ENCODE measurements at regions not wholly inside any gene's neighbourhood (a gene's known extent, or its start where the extent isn't known, plus 50 kb on each side); places are given as distances from the start of the nearest gene placed in this dataset.

GRCh38 chr2:66694087-66694860 lies 259.3 kb downstream of the MEIS1 start:
- TF ChIP-seq CTCF (IDR thresholded peaks at IDR 0.05; ENCODE audit: borderline replicate concordance, control extremely low read depth, extremely low read depth, insufficient read depth, missing control alignments) = no peak
- DNase-seq (ENCODE audit: low spot score) = no peak
- in situ Hi-C loops (cut with MboI; ENCODE audit: low sequenced_read_pairs, unreplicated experiment) = no loop called here

DNA sequence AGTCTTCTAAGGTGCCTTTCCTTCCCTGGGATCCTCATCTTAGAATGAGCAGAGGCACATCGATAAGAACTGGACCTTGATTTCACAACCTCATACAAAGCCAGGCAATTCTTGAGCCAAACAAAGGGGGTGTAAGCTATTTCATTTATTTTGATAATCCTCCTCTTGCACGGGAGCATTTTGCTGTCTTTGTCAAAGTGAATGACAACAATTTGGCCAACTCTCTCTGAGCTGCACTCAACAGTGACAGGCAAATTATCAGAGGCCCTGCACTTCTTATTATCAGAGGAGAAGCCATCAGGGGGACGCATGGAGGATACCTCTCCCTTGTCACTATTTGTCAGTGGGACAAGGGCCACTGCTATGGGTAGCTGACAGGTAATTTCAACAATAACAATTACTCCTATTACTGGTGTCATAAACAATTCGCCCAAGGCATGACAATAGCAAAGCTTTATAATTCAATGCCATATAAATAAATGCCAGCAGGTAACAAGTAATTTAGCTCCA lies 260.4 kb downstream of the MEIS1 start:
- in situ Hi-C loops (cut with MboI; ENCODE audit: low sequenced_read_pairs, unreplicated experiment) = no loop called here
- DNase-seq (ENCODE audit: low spot score) = no peak
- TF ChIP-seq CTCF (IDR thresholded peaks at IDR 0.05; ENCODE audit: borderline replicate concordance, control extremely low read depth, extremely low read depth, insufficient read depth, missing control alignments) = no peak

GRCh38 chr2:66696374-66696773 lies 261.4 kb downstream of the MEIS1 start:
- TF ChIP-seq CTCF (IDR thresholded peaks at IDR 0.05; ENCODE audit: borderline replicate concordance, control extremely low read depth, extremely low read depth, insufficient read depth, missing control alignments) = no peak
- in situ Hi-C loops (cut with MboI; ENCODE audit: low sequenced_read_pairs, unreplicated experiment) = no loop called here
- DNase-seq (ENCODE audit: low spot score) = no peak

GRCh38 chr2:66696886-66697285 lies 262.0 kb downstream of the MEIS1 start:
- DNase-seq (ENCODE audit: low spot score) = no peak
- in situ Hi-C loops (cut with MboI; ENCODE audit: low sequenced_read_pairs, unreplicated experiment) = no loop called here
- no peak for TF ChIP-seq CTCF (IDR thresholded peaks at IDR 0.05; ENCODE audit: borderline replicate concordance, control extremely low read depth, extremely low read depth, insufficient read depth, missing control alignments)

- in situ Hi-C loops (cut with MboI; ENCODE audit: low sequenced_read_pairs, unreplicated experiment) = no loop called here
- no peak for DNase-seq (ENCODE audit: low spot score)
- TF ChIP-seq CTCF (IDR thresholded peaks at IDR 0.05; ENCODE audit: borderline replicate concordance, control extremely low read depth, extremely low read depth, insufficient read depth, missing control alignments) = no peak
Observed at GRCh38 chr2:66697366-66697765, 262.4 kb downstream of the MEIS1 start.

DNA sequence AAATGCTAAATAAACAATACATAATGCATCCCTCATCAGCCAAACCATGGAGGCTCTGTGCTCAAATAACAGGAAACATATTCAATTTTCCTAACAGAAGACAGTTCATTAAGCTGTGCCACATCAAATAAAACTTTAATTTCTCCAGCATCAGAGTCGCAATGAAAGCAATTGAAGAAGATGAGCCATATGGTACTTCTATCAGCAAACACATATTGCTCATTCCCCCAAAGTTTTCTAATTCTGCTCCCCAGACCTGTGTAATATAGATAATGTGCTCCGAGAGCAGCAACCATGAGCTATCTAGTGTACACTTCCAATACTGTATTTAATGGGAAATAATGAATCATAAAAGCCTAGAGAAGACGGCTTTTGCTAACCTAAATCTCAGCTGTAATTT lies 263.2 kb downstream of the MEIS1 start:
- no peak for TF ChIP-seq CTCF (IDR thresholded peaks at IDR 0.05; ENCODE audit: borderline replicate concordance, control extremely low read depth, extremely low read depth, insufficient read depth, missing control alignments)
- in situ Hi-C loops (cut with MboI; ENCODE audit: low sequenced_read_pairs, unreplicated experiment) = no loop called here
- no peak for DNase-seq (ENCODE audit: low spot score)

All from GM13976 (cell line).